ENCODE measurements at regions not wholly inside any gene's neighbourhood (a gene's known extent, or its start where the extent isn't known, plus 50 kb on each side); places are given as distances from the start of the nearest gene placed in this dataset.

DNA sequence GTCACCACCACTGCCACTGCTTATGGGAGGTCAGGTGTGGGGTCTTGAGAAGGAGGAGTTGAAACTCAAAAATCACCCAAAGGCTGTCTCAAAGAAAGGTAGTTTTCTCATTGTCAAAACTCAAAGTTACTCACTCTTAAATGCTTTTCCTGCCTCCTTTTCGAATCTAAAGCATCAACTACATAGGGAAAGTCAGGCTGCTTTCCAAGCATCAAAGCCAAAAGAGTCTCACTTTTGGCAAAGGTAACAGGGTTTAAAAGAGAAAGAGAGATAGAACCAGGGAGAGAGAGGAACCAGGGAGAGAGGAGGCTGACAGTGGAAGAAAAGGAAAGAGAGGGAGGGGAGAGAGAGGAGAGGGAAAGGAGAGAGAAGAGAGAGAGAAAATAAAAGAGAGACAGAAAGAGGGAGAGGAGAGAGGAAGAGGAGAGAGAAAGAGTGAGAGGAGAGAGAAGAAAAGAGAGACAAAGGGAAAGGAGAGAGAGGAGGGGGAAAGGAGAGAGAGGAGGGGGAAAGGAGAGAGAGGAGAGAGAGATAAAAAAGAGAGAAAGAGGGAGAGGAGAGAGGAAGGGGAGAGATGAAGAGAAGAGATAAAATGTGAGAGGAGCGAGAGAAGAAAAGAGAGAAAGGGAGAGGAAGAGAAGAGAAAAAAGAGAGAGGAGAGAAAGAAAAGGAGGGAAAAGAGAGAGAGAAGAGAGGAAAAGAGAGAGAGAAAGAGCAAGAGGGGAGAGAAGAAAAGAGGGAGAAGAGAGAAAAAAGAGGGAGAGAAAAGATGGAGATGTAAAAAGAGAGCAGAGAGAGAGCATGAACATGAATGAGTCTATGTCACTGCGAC, 262.0 kb upstream of the TSHZ3 start:
- intact Hi-C loops (cut with DNase I) = no loop called here

DNA sequence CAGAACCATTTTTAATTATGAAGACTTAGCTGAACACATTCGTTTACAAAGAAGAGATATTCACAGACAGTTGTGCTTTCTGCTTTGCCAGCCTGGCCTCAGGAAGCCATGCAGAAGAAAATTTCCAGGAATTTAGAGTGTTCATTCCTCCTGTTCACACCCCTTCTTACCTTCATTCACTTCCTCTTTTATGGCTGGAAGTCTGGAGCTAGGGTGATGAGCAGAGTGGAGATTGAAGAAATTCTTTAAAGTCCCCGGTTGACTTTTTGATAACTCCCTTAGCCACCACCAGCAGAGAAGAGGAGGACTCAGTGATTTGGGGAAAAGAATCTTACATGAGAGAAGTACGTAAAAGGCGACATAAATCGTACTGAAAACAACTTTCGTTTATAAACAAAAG, 263.6 kb upstream of the TSHZ3 start:
- H3K9ac ChIP-seq (ENCODE audit: low read depth in 2 of 2, low read length in 2 of 2) = no peak overlapping the region
- no peak for TF ChIP-seq CTCF (IDR thresholded peaks at IDR 0.05)
- H3K27ac ChIP-seq = no peak overlapping the region
- no peaks in the 10 kb centered on the region for H3K4me1 ChIP-seq
- DNase-seq = no peak
- H3K36me3 ChIP-seq = no peaks in the 10 kb centered on the region
- H3K4me3 ChIP-seq = no peak overlapping the region
- H3K27me3 ChIP-seq = no peaks in the 10 kb centered on the region
- H3K9me3 ChIP-seq = no peaks in the 10 kb centered on the region
- intact Hi-C loops (cut with DNase I) = no loop called here

More for the DNA sequence above, 262.0 kb upstream of the TSHZ3 start:
- Histone ChIP-seq H3K27me3 (no peaks in the 10 kb centered on the region), H3K4me1 (no peaks in the 10 kb centered on the region), H3K36me3 (no peaks in the 10 kb centered on the region), H3K27ac (no peak overlapping the region), H3K9me3 (no peaks in the 10 kb centered on the region), H3K4me3 (no peak overlapping the region), H3K9ac (ENCODE audit: low read depth in 2 of 2, low read length in 2 of 2) (no peak overlapping the region)
- TF ChIP-seq CTCF (IDR thresholded peaks at IDR 0.05) = no peak
- DNase-seq = no peak

DNA sequence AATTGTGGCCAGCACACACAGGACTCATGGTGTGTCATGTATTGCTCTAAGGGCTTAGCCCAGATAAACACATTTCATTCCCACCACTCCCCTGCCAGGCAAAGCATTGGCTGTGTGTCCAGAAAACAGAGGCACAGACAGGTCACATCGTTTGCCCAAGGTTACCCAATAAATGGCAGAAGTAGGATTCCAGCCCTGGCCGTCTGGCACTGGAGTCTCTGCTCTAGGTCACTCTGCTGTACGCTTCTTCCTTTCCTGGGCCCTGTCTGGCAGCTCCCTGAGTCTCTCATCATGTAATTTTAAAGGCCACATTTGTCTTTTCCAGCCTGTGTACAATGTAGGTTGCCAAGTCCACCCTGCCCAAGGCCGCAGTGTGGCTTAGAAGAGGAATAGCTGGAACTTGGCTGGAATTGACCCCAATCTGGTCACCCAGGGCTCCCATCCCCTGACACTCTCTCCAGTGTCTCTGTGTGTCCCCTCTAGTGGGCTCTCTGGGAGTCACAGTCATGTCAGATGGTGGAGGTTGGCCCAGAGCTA, 264.5 kb upstream of the TSHZ3 start:
- H3K27me3 ChIP-seq = no peaks in the 10 kb centered on the region
- H3K27ac ChIP-seq = no peak overlapping the region
- H3K36me3 ChIP-seq = no peaks in the 10 kb centered on the region
- H3K9ac ChIP-seq (ENCODE audit: low read depth in 2 of 2, low read length in 2 of 2) = no peak overlapping the region
- DNase-seq = no peak
- H3K4me1 ChIP-seq = no peaks in the 10 kb centered on the region
- H3K9me3 ChIP-seq = no peaks in the 10 kb centered on the region
- intact Hi-C loops (cut with DNase I) = no loop called here
- H3K4me3 ChIP-seq = no peak overlapping the region
- no peak for TF ChIP-seq CTCF (IDR thresholded peaks at IDR 0.05)

DNA sequence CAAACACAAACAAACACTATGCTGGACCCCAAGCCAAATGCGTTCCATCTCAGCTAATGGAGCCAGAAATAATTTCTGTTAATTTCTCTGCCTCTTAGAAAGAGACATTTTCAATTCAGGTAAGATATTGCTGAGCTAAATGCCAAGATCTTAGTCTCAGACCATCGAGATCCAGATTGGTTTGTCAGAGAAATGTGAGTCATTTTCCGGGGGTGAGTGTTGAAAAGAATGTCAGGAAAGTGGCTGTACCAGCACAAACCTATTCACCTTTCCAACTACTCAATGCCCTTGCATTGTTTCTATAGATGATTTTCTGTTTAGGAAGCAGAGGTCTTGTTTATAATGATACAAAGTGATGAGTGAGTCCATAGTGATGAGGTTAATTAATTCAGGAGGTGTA, 266.8 kb upstream of the TSHZ3 start:
- Histone ChIP-seq H3K36me3 (no peaks in the 10 kb centered on the region), H3K4me3 (no peak overlapping the region), H3K27ac (no peak overlapping the region), H3K9me3 (no peaks in the 10 kb centered on the region), H3K4me1 (no peaks in the 10 kb centered on the region), H3K9ac (ENCODE audit: low read depth in 2 of 2, low read length in 2 of 2) (no peak overlapping the region), H3K27me3 (no peaks in the 10 kb centered on the region)
- TF ChIP-seq CTCF (IDR thresholded peaks at IDR 0.05) = no peak
- DNase-seq = no peak
- intact Hi-C loops (cut with DNase I) = no loop called here

- H3K4me3 ChIP-seq = no peak overlapping the region
- no peak overlapping the region for H3K27ac ChIP-seq
- intact Hi-C loops (cut with DNase I) = no loop called here
- no peak for DNase-seq
- H3K27me3 ChIP-seq = no peaks in the 10 kb centered on the region
- no peak overlapping the region for H3K9ac ChIP-seq (ENCODE audit: low read depth in 2 of 2, low read length in 2 of 2)
- no peaks in the 10 kb centered on the region for H3K4me1 ChIP-seq
- no peaks in the 10 kb centered on the region for H3K36me3 ChIP-seq
- H3K9me3 ChIP-seq = no peaks in the 10 kb centered on the region
- TF ChIP-seq CTCF (IDR thresholded peaks at IDR 0.05) = no peak
Measured at GRCh38 chr19:31617010-31617585, 267.9 kb upstream of the TSHZ3 start.
